GM11168 (cell line): ENCODE measurements at regions not wholly inside any gene's neighbourhood (a gene's known extent, or its start where the extent isn't known, plus 50 kb on each side); places are given as distances from the start of the nearest gene placed in this dataset.
"Not testable (repeated sequence)": the region's sequence is repeated elsewhere in the genome, so short reads cannot be mapped to it uniquely, and the experiment has no call there.

Experiments used
- in situ Hi-C: fragments of 300-500 bp; cut with MboI; formaldehyde crosslinking; loops from one replicate; pipeline ENCODE4 v1.12.0; 2022; ENCODE audit warnings: low sequenced_read_pairs; ENCODE audit not compliant: unreplicated experiment

- in situ Hi-C loops: no loop called here
These were observed 241.5 kb downstream of the FOXD2 start for GRCh38 chr1:47679301-47679791.

GRCh38 chr1:47679826-47680225 is 242.0 kb downstream of the FOXD2 start:
- in situ Hi-C loops: no loop called here

GRCh38 chr1:47680815-47681475 is 243.1 kb downstream of the FOXD2 start:
- in situ Hi-C loops: no loop called here

- in situ Hi-C loops: no loop called here
These were observed 243.9 kb downstream of the FOXD2 start for GRCh38 chr1:47681735-47682134.

GRCh38 chr1:47682198-47682597 is 244.4 kb downstream of the FOXD2 start:
- in situ Hi-C loops: no loop called here

- in situ Hi-C loops: no loop called here
These were observed 245.0 kb downstream of the FOXD2 start for GRCh38 chr1:47682786-47683350.

GRCh38 chr1:47683401-47683800 is 245.6 kb downstream of the FOXD2 start:
- in situ Hi-C loops: no loop called here

GRCh38 chr1:47684518-47684917 is 246.7 kb downstream of the FOXD2 start:
- in situ Hi-C loops: no loop called here

- in situ Hi-C loops: no loop called here
These were observed 247.3 kb downstream of the FOXD2 start for GRCh38 chr1:47684964-47685762.

- in situ Hi-C loops: no loop called here
These were observed 247.9 kb downstream of the FOXD2 start for GRCh38 chr1:47685763-47686066.

- in situ Hi-C loops: no loop called here
These were observed 249.1 kb downstream of the FOXD2 start for GRCh38 chr1:47686731-47687630.

GRCh38 chr1:47687631-47688460 is 250.0 kb downstream of the FOXD2 start:
- in situ Hi-C loops: no loop called here

- in situ Hi-C loops: no loop called here
These were observed 250.8 kb downstream of the FOXD2 start for GRCh38 chr1:47688461-47689296.

- in situ Hi-C loops: no loop called here
These were observed 252.1 kb downstream of the FOXD2 start for GRCh38 chr1:47689894-47690293.

- in situ Hi-C loops: no loop called here
These were observed 252.8 kb downstream of the FOXD2 start for GRCh38 chr1:47690341-47691250.

GRCh38 chr1:47691293-47691692 is 253.4 kb downstream of the FOXD2 start:
- in situ Hi-C loops: not testable (repeated sequence)

GRCh38 chr1:47692196-47692595 is 254.4 kb downstream of the FOXD2 start:
- in situ Hi-C loops: no loop called here

GRCh38 chr1:47693115-47693514 is 255.3 kb downstream of the FOXD2 start:
- in situ Hi-C loops: no loop called here
